IPS DF 4.7 (cell line): ENCODE measurements at regions not wholly inside any gene's neighbourhood (a gene's known extent, or its start where the extent isn't known, plus 50 kb on each side); places are given as distances from the start of the nearest gene placed in this dataset.

Experiments
- DNase-seq: peaks from one replicate; pipeline ENCODE4 v3.0.0-alpha.2; 2013; ENCODE audit warnings: low spot score; ENCODE audit errors: extremely low read depth

GRCh38 chr12:90899456-90900182 lies 55.4 kb downstream of the CCER1 start:
- no peak for DNase-seq

GRCh38 chr12:90897986-90898385 lies 57.0 kb downstream of the CCER1 start:
- no peak for DNase-seq

- DNase-seq: no peak
These were observed 57.7 kb downstream of the CCER1 start for GRCh38 chr12:90897316-90897715.

- DNase-seq: no peak
These were observed 58.2 kb downstream of the CCER1 start for GRCh38 chr12:90896821-90897220.

GRCh38 chr12:90896164-90896563 lies 58.8 kb downstream of the CCER1 start:
- no peak for DNase-seq

- no peak for DNase-seq
These were observed 66.7 kb downstream of the CCER1 start for GRCh38 chr12:90888316-90888715.

GRCh38 chr12:90883456-90883855 lies 71.5 kb downstream of the CCER1 start:
- no peak for DNase-seq

- DNase-seq: no peak
These were observed 83.3 kb downstream of the CCER1 start for GRCh38 chr12:90871726-90872096.

GRCh38 chr12:90870971-90871725 lies 83.8 kb downstream of the CCER1 start:
- no peak for DNase-seq

GRCh38 chr12:90868626-90869025 lies 86.3 kb downstream of the CCER1 start:
- no peak for DNase-seq

GRCh38 chr12:90859591-90859990 lies 95.4 kb downstream of the CCER1 start:
- no peak for DNase-seq

- DNase-seq: no peak
These were observed 96.7 kb downstream of the CCER1 start for GRCh38 chr12:90858252-90858651.

GRCh38 chr12:90855534-90855933 lies 99.4 kb downstream of the CCER1 start:
- DNase-seq: no peak

GRCh38 chr12:90854136-90854689 lies 100.8 kb downstream of the CCER1 start:
- no peak for DNase-seq

GRCh38 chr12:90851800-90852718 lies 102.9 kb downstream of the CCER1 start:
- no peak for DNase-seq

GRCh38 chr12:90842477-90842876 lies 112.5 kb downstream of the CCER1 start:
- DNase-seq: no peak

GRCh38 chr12:90841336-90841735 lies 113.6 kb downstream of the CCER1 start:
- no peak for DNase-seq

- DNase-seq: no peak
These were observed 115.6 kb downstream of the CCER1 start for GRCh38 chr12:90839346-90839745.

GRCh38 chr12:90836689-90837088 lies 118.3 kb downstream of the CCER1 start:
- no peak for DNase-seq

- no peak for DNase-seq
These were observed 121.7 kb downstream of the CCER1 start for GRCh38 chr12:90833228-90833627.

- DNase-seq: no peak
These were observed 122.5 kb downstream of the CCER1 start for GRCh38 chr12:90832427-90832826.

GRCh38 chr12:90831712-90832111 lies 123.3 kb downstream of the CCER1 start:
- DNase-seq: no peak
